Neural cell (in vitro differentiated cells): ENCODE measurements at regions not wholly inside any gene's neighbourhood (a gene's known extent, or its start where the extent isn't known, plus 50 kb on each side); places are given as distances from the start of the nearest gene placed in this dataset.

Experiments
- H2AFZ ChIP-seq: fragments of 200-600, 300-800 bp; sonication (generic), shearing (Covaris generic); 2 replicates; pipeline ENCODE4 v1.6.0; 2014; ENCODE audit warnings: low read depth, mild to moderate bottlenecking, antibody characterized with exemption, low read length, moderate library complexity
- H3F3A ChIP-seq: fragments of 200-600 bp; shearing (Covaris generic); 2 replicates; pipeline ENCODE4 v1.6.1; 2016; ENCODE audit warnings: mild to moderate bottlenecking, moderate library complexity, mixed read lengths, antibody characterized with exemption, low read length; ENCODE audit not compliant: insufficient read depth, poor library complexity, severe bottlenecking
- H3K27ac ChIP-seq: fragments of 200-600, 300-800 bp; sonication (generic), shearing (Covaris generic); 2 replicates; pipeline ENCODE4 v1.5.1; 2014; ENCODE audit warnings: mild to moderate bottlenecking, low read length, moderate library complexity
- H3K27me3 ChIP-seq: fragments of 300-800, 200-600 bp; sonication (generic), shearing (Covaris generic); 2 replicates; pipeline ENCODE4 v1.6.0; 2014; ENCODE audit warnings: mild to moderate bottlenecking, low read depth, low read length, moderate library complexity; ENCODE audit not compliant: insufficient read depth
- H3K36me3 ChIP-seq: fragments of 300-800, 200-600 bp; sonication (generic), shearing (Covaris generic); 2 replicates; pipeline ENCODE4 v1.5.1; 2014; ENCODE audit warnings: mild to moderate bottlenecking, antibody characterized with exemption, low read length, moderate library complexity; ENCODE audit not compliant: insufficient read depth
- H3K4me2 ChIP-seq: fragments of 300-800, 200-600 bp; sonication (generic), shearing (Covaris generic); 2 replicates; pipeline ENCODE4 v1.6.0; 2014; ENCODE audit warnings: mild to moderate bottlenecking, low read length
- H3K4me3 ChIP-seq: fragments of 300-800, 200-600 bp; sonication (generic), shearing (Covaris generic); 2 replicates; pipeline ENCODE4 v1.5.1; 2014; ENCODE audit warnings: mild to moderate bottlenecking, low read length, moderate library complexity
- H3K79me2 ChIP-seq: fragments of 200-600 bp; shearing (Covaris generic); replicated peaks from 2 replicates; pipeline ENCODE4 v1.6.0; 2014; ENCODE audit warnings: mild to moderate bottlenecking, low read length, moderate library complexity; ENCODE audit not compliant: insufficient read depth
- H3K9ac ChIP-seq: fragments of 300-800, 200-600 bp; sonication (generic), shearing (Covaris generic); 2 replicates; pipeline ENCODE4 v1.6.1; 2016; ENCODE audit warnings: mild to moderate bottlenecking, low read length, mixed read lengths
- H3K9me2 ChIP-seq: fragments of 200-600 bp; shearing (Covaris generic); 2 replicates; pipeline ENCODE4 v1.6.1; 2016; ENCODE audit warnings: mild to moderate bottlenecking, low read length, mixed read lengths; ENCODE audit not compliant: insufficient read depth
- H3K9me3 ChIP-seq: fragments of 200-600, 300-800 bp; sonication (generic), shearing (Covaris generic); 2 replicates; pipeline ENCODE4 v1.6.1; 2016; ENCODE audit warnings: mild to moderate bottlenecking, mixed run types, low read length, moderate library complexity, mixed read lengths
- H4K20me1 ChIP-seq: fragments of 200-600 bp; shearing (Covaris generic); 2 replicates; pipeline ENCODE4 v1.6.1; 2016; ENCODE audit warnings: mild to moderate bottlenecking, mixed run types; ENCODE audit not compliant: insufficient read depth
- CTCF ChIP-seq: fragments of 450-650 bp; IDR thresholded peaks from 2 replicates; pipeline ENCODE4 v1.5.1; 2014; ENCODE audit warnings: antibody characterized with exemption, mild to moderate bottlenecking, moderate library complexity; ENCODE audit not compliant: poor library complexity, severe bottlenecking
- EP300 ChIP-seq: fragments of 450-650 bp; conservative IDR thresholded peaks from 2 replicates; pipeline ENCODE4 v1.6.1; 2014; ENCODE audit warnings: antibody characterized with exemption, mild to moderate bottlenecking, moderate library complexity; ENCODE audit not compliant: poor library complexity, severe bottlenecking
- EZH2 ChIP-seq: fragments of 200-600, 300-800 bp; shearing (Covaris generic), sonication (generic); IDR thresholded peaks from 2 replicates; pipeline ENCODE4 v1.6.1; 2014; ENCODE audit warnings: antibody characterized with exemption, low read length, borderline replicate concordance, mild to moderate bottlenecking; ENCODE audit not compliant: insufficient read depth, poor library complexity, severe bottlenecking
- MXI1 ChIP-seq: fragments of 450-650 bp; conservative IDR thresholded peaks from 2 replicates; pipeline ENCODE4 v1.6.1; 2014; ENCODE audit warnings: antibody characterized with exemption, mild to moderate bottlenecking; ENCODE audit not compliant: poor library complexity, severe bottlenecking
- POLR2AphosphoS5 ChIP-seq: IDR thresholded peaks from 2 replicates; pipeline ENCODE4 v1.6.1; 2012
- RAD21 ChIP-seq: fragments of 450-650 bp; conservative IDR thresholded peaks from 2 replicates; pipeline ENCODE4 v1.6.1; 2014; ENCODE audit warnings: antibody characterized with exemption, mild to moderate bottlenecking, moderate library complexity
- SMC3 ChIP-seq: fragments of 450-650 bp; conservative IDR thresholded peaks from 2 replicates; pipeline ENCODE4 v1.6.1; 2014; ENCODE audit warnings: antibody characterized with exemption, mild to moderate bottlenecking, moderate library complexity; ENCODE audit not compliant: poor library complexity
- TAF1 ChIP-seq: IDR thresholded peaks from 2 replicates; pipeline ENCODE4 v1.6.1; 2012; ENCODE audit warnings: low read depth
- TF ChIP-seq, protein P1 (sequence below): IDR thresholded peaks from 2 replicates; pipeline ENCODE4 v1.6.1; 2012; ENCODE audit warnings: borderline replicate concordance

DNA sequence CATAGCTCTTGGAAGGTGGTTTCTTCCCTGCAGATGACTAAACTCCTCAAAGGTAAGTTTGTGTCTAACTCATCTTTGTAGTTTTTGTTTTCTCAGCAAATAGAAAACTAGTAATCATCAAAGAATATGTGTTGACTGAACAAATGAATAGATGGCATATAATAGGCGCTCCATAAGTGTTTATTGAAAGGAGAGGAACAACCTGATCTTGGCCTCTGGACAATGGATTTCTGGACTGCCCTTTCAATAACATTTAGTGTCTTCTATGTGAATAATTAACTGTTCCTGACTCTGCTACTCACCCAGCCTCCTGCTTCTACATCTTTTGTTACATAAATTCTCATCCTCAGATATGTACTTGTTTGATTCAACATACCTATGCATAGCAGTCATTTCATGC, 399.1 kb downstream of the PPP1R2C start:
- Histone ChIP-seq H3K9me3 (no peaks in the 10 kb centered on the region), H3K4me3 (no peak overlapping the region), H3F3A (no peaks in the 10 kb centered on the region), H3K36me3 (no peaks in the 10 kb centered on the region), H3K79me2 (no peaks in the 10 kb centered on the region), H3K4me2 (no peak overlapping the region), H2AFZ (no peak overlapping the region), H3K27me3 (no peaks in the 10 kb centered on the region), H3K9ac (no peak overlapping the region), H3K9me2 (no peaks in the 10 kb centered on the region), H4K20me1 (no peaks in the 10 kb centered on the region), H3K27ac (no peak overlapping the region)
- TF ChIP-seq SMC3 (no peak), EZH2 (no peak), RAD21 (no peak), EP300 (no peak), TAF1 (no peak), POLR2AphosphoS5 (no peak), MXI1 (no peak), CTCF (no peak)
- TF ChIP-seq, protein P1, sequence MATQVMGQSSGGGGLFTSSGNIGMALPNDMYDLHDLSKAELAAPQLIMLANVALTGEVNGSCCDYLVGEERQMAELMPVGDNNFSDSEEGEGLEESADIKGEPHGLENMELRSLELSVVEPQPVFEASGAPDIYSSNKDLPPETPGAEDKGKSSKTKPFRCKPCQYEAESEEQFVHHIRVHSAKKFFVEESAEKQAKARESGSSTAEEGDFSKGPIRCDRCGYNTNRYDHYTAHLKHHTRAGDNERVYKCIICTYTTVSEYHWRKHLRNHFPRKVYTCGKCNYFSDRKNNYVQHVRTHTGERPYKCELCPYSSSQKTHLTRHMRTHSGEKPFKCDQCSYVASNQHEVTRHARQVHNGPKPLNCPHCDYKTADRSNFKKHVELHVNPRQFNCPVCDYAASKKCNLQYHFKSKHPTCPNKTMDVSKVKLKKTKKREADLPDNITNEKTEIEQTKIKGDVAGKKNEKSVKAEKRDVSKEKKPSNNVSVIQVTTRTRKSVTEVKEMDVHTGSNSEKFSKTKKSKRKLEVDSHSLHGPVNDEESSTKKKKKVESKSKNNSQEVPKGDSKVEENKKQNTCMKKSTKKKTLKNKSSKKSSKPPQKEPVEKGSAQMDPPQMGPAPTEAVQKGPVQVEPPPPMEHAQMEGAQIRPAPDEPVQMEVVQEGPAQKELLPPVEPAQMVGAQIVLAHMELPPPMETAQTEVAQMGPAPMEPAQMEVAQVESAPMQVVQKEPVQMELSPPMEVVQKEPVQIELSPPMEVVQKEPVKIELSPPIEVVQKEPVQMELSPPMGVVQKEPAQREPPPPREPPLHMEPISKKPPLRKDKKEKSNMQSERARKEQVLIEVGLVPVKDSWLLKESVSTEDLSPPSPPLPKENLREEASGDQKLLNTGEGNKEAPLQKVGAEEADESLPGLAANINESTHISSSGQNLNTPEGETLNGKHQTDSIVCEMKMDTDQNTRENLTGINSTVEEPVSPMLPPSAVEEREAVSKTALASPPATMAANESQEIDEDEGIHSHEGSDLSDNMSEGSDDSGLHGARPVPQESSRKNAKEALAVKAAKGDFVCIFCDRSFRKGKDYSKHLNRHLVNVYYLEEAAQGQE, result no peak

- Histone ChIP-seq H3K27ac (no peak overlapping the region), H3K36me3 (no peaks in the 10 kb centered on the region), H2AFZ (no peak overlapping the region), H3K27me3 (no peaks in the 10 kb centered on the region), H3K79me2 (no peaks in the 10 kb centered on the region), H3K4me2 (no peak overlapping the region), H3K9ac (no peak overlapping the region), H3K9me3 (no peaks in the 10 kb centered on the region), H3F3A (no peaks in the 10 kb centered on the region), H4K20me1 (no peaks in the 10 kb centered on the region), H3K9me2 (no peaks in the 10 kb centered on the region), H3K4me3 (no peak overlapping the region)
- TF ChIP-seq POLR2AphosphoS5 (no peak), EP300 (no peak), TAF1 (no peak), MXI1 (no peak), CTCF (no peak), RAD21 (no peak), SMC3 (no peak), EZH2 (no peak)
- TF ChIP-seq, protein P1, result no peak
Observed at GRCh38 chrX:42375086-42375485, 402.9 kb downstream of the PPP1R2C start.
